Thyroid gland (tissue), 4 donors: ENCODE measurements at regions not wholly inside any gene's neighbourhood (a gene's known extent, or its start where the extent isn't known, plus 50 kb on each side); places are given as distances from the start of the nearest gene placed in this dataset.

Experiments used
- POLR2A ChIP-seq, 2 donors: fragments of 450-650 bp; IDR thresholded peaks; one replicate each; pipeline ENCODE4 v1.6.1; 2017; ENCODE audit warnings: antibody characterized with exemption in 2 of 2, mild to moderate bottlenecking in 2 of 2, moderate library complexity in 1 of 2
- TF ChIP-seq, protein P1 (sequence below), 6 experiments: fragments of 200-600 bp in 3 of 6; fragments of 450-650 bp in 3 of 6; sonication (generic) in 3 of 6; IDR thresholded peaks; one replicate each; pipeline ENCODE4 v1.5.1; 2016 to 2019; ENCODE audit warnings: antibody characterized with exemption in 6 of 6, mild to moderate bottlenecking in 2 of 6, inconsistent platforms in 1 of 6, moderate library complexity in 1 of 6

DNA sequence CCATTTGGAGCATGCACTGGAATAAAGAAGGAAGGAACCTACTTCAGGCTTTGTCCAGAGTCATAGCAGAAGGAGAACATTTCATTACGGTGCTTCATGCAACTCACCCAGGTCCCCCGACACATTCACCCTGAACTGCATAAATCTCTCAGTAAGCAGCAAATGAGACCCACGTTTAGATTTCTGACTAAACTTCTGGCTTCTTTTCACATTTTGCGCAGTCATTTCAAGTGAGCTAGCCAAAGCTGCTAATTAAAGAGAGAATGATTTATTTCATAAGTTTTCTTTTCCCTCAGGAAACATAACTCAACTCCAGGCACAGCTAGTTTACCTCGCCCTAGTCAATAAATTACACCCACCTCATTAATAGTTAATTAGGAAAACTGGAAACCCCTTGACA lies 88.6 kb upstream of the GAS1 start:
- no peak for TF ChIP-seq POLR2A (IDR thresholded peaks at IDR 0.05)
- TF ChIP-seq, protein P1, sequence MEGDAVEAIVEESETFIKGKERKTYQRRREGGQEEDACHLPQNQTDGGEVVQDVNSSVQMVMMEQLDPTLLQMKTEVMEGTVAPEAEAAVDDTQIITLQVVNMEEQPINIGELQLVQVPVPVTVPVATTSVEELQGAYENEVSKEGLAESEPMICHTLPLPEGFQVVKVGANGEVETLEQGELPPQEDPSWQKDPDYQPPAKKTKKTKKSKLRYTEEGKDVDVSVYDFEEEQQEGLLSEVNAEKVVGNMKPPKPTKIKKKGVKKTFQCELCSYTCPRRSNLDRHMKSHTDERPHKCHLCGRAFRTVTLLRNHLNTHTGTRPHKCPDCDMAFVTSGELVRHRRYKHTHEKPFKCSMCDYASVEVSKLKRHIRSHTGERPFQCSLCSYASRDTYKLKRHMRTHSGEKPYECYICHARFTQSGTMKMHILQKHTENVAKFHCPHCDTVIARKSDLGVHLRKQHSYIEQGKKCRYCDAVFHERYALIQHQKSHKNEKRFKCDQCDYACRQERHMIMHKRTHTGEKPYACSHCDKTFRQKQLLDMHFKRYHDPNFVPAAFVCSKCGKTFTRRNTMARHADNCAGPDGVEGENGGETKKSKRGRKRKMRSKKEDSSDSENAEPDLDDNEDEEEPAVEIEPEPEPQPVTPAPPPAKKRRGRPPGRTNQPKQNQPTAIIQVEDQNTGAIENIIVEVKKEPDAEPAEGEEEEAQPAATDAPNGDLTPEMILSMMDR (IDR thresholded peaks at IDR 0.05): no peak
